DND-41 (cell line): ENCODE measurements at regions not wholly inside any gene's neighbourhood (a gene's known extent, or its start where the extent isn't known, plus 50 kb on each side); places are given as distances from the start of the nearest gene placed in this dataset.

Source experiments
- ATAC-seq: fragments of 200-7000 bp; cut with Tn5 transposase; 3 replicates; pipeline ENCODE4 v1.9.1; 2021; ENCODE audit warnings: low read depth; ENCODE audit not compliant: insufficient read depth
- DNase-seq: peaks from one replicate; pipeline ENCODE4 v3.0.0-alpha.2; 2020
- H2AFZ ChIP-seq: 2 replicates; pipeline ENCODE4 v1.6.0; 2012; ENCODE audit warnings: low read depth, low read length
- H3K27ac ChIP-seq: 2 replicates; pipeline ENCODE4 v1.5.1; 2012; ENCODE audit warnings: low read length, inconsistent platforms
- H3K27me3 ChIP-seq: fragments of 200-600 bp; sonication (generic); 2 replicates; pipeline ENCODE4 v1.6.0; 2012; ENCODE audit warnings: low read length, mild to moderate bottlenecking, inconsistent platforms; ENCODE audit not compliant: insufficient read depth, poor library complexity
- H3K36me3 ChIP-seq: 2 replicates; pipeline ENCODE4 v1.5.1; 2012; ENCODE audit warnings: low read length, inconsistent platforms; ENCODE audit not compliant: insufficient read depth
- H3K4me1 ChIP-seq: 2 replicates; pipeline ENCODE4 v1.5.1; 2012; ENCODE audit warnings: mild to moderate bottlenecking, low read length; ENCODE audit not compliant: insufficient read depth
- H3K4me2 ChIP-seq: 2 replicates; pipeline ENCODE4 v1.6.0; 2012; ENCODE audit warnings: mild to moderate bottlenecking, moderate library complexity, low read length, inconsistent platforms; ENCODE audit not compliant: insufficient read depth
- H3K4me3 ChIP-seq, 2 experiments: fragments of 200-600 bp in 1 of 2; shearing (Covaris generic) in 1 of 2; 2 replicates each; pipeline ENCODE4 v1.5.1; 2012 to 2016; ENCODE audit warnings: inconsistent platforms in 2 of 2, low read length in 2 of 2, mild to moderate bottlenecking in 2 of 2, low read depth in 1 of 2, moderate library complexity in 1 of 2
- H3K79me2 ChIP-seq: 2 replicates; pipeline ENCODE4 v1.6.0; 2012; ENCODE audit warnings: low read length, inconsistent platforms; ENCODE audit not compliant: insufficient read depth
- H3K9ac ChIP-seq: 2 replicates; pipeline ENCODE4 v1.6.0; 2012; ENCODE audit warnings: low read depth, mild to moderate bottlenecking, inconsistent platforms, low read length, moderate library complexity
- H3K9me3 ChIP-seq: 2 replicates; pipeline ENCODE4 v1.5.1; 2012; ENCODE audit warnings: low read length, moderate library complexity, mild to moderate bottlenecking, inconsistent platforms; ENCODE audit not compliant: insufficient read depth, severe bottlenecking
- H4K20me1 ChIP-seq: 2 replicates; pipeline ENCODE4 v1.6.0; 2012; ENCODE audit warnings: low read length; ENCODE audit not compliant: insufficient read depth
- CTCF ChIP-seq: IDR thresholded peaks from 2 replicates; pipeline ENCODE4 v1.5.1; 2012; ENCODE audit warnings: borderline replicate concordance, low read length, moderate library complexity, mild to moderate bottlenecking; ENCODE audit not compliant: poor library complexity, severe bottlenecking; ENCODE audit errors: extremely low read depth
- EZH2 ChIP-seq: IDR thresholded peaks from 3 replicates; pipeline ENCODE4 v1.6.1; 2012; ENCODE audit warnings: borderline replicate concordance, low read depth, mild to moderate bottlenecking, moderate library complexity, low read length, inconsistent platforms; ENCODE audit not compliant: severe bottlenecking

- TF ChIP-seq CTCF (no peak), EZH2 (no peak)
- Histone ChIP-seq H3K27me3 (no peaks in the 10 kb centered on the region), H4K20me1 (no peaks in the 10 kb centered on the region), H3K4me2 (no peak overlapping the region), H3K27ac (peak overlapping the region; percentile 61), H3K36me3 (no peaks in the 10 kb centered on the region), H2AFZ (peak overlapping the region; percentile 66; the same call in 1 of the 2 replicates), H3K79me2 (no peaks in the 10 kb centered on the region), H3K9ac (no peak overlapping the region), H3K4me1 (peaks cover 54% of the 10 kb centered on the region), H3K4me3 (no peak overlapping the region), H3K9me3 (peaks cover 3% of the 10 kb centered on the region)
- no peak for ATAC-seq
- no peak for DNase-seq
Measured at GRCh38 chr2:144702051-144702450, 182.1 kb upstream of the ZEB2 start.

- H3K27me3 ChIP-seq, result no peaks in the 10 kb centered on the region
- ATAC-seq, result no peak
- H3K27ac ChIP-seq, result no peak overlapping the region
- H2AFZ ChIP-seq, result no peak overlapping the region
- H4K20me1 ChIP-seq, result no peaks in the 10 kb centered on the region
- H3K4me2 ChIP-seq, result no peak overlapping the region
- no peak for TF ChIP-seq EZH2
- no peak for TF ChIP-seq CTCF
- H3K4me3 ChIP-seq, result no peak overlapping the region
- peaks cover 3% of the 10 kb centered on the region for H3K9me3 ChIP-seq
- H3K36me3 ChIP-seq, result no peaks in the 10 kb centered on the region
- no peak for DNase-seq
- H3K9ac ChIP-seq, result no peak overlapping the region
- peaks cover 47% of the 10 kb centered on the region for H3K4me1 ChIP-seq
- H3K79me2 ChIP-seq, result no peaks in the 10 kb centered on the region
Measured at GRCh38 chr2:144701259-144701658, 181.3 kb upstream of the ZEB2 start.

GRCh38 chr2:144698156-144698555, 178.2 kb upstream of the ZEB2 start:
- no peaks in the 10 kb centered on the region for H4K20me1 ChIP-seq
- DNase-seq (no peak), ATAC-seq (no peak)
- H3K79me2 ChIP-seq, result no peaks in the 10 kb centered on the region
- H3K9me3 ChIP-seq, result peaks cover 3% of the 10 kb centered on the region
- H2AFZ ChIP-seq, result no peak overlapping the region
- no peak overlapping the region for H3K4me2 ChIP-seq
- H3K4me1 ChIP-seq, result peaks cover 16% of the 10 kb centered on the region
- H3K4me3 ChIP-seq, result no peak overlapping the region
- no peaks in the 10 kb centered on the region for H3K27me3 ChIP-seq
- no peaks in the 10 kb centered on the region for H3K36me3 ChIP-seq
- H3K27ac ChIP-seq, result no peak overlapping the region
- no peak overlapping the region for H3K9ac ChIP-seq
- TF ChIP-seq CTCF (no peak), EZH2 (no peak)

- no peaks in the 10 kb centered on the region for H3K27me3 ChIP-seq
- TF ChIP-seq EZH2, result no peak
- TF ChIP-seq CTCF, result no peak
- H4K20me1 ChIP-seq, result no peaks in the 10 kb centered on the region
- no peaks in the 10 kb centered on the region for H3K36me3 ChIP-seq
- no peak overlapping the region for H3K4me3 ChIP-seq
- ATAC-seq (no peak), DNase-seq (no peak)
- H3K9me3 ChIP-seq, result peaks cover 3% of the 10 kb centered on the region
- H3K9ac ChIP-seq, result no peak overlapping the region
- H3K4me2 ChIP-seq, result no peak overlapping the region
- no peak overlapping the region for H3K27ac ChIP-seq
- H2AFZ ChIP-seq, result no peak overlapping the region
- H3K4me1 ChIP-seq, result no peaks in the 10 kb centered on the region
- no peaks in the 10 kb centered on the region for H3K79me2 ChIP-seq
Measured at GRCh38 chr2:144695657-144696056, 175.7 kb upstream of the ZEB2 start.
